GM21619 (cell line): ENCODE measurements at regions not wholly inside any gene's neighbourhood (a gene's known extent, or its start where the extent isn't known, plus 50 kb on each side); places are given as distances from the start of the nearest gene placed in this dataset.

ENCODE experiments used
- ATAC-seq: cut with Tn5 transposase; IDR thresholded peaks from one replicate; pipeline ENCODE4 v1.9.1; 2021; ENCODE audit not compliant: unreplicated experiment

GRCh38 chr11:33646629-33647028, 54.0 kb downstream of the C11orf91 start:
- ATAC-seq = no peak

- ATAC-seq = no peak
Measured at GRCh38 chr11:33646168-33646567, 54.5 kb downstream of the C11orf91 start.

GRCh38 chr11:33645686-33646085, 54.9 kb downstream of the C11orf91 start:
- ATAC-seq = no peak

GRCh38 chr11:33643167-33643824, 57.3 kb downstream of the C11orf91 start:
- ATAC-seq = no peak

GRCh38 chr11:33642461-33643166, 58.0 kb downstream of the C11orf91 start:
- ATAC-seq = no peak

- ATAC-seq = no peak
Measured at GRCh38 chr11:33640730-33641371, 59.8 kb downstream of the C11orf91 start.

- ATAC-seq = no peak
Measured at GRCh38 chr11:33638608-33639007, 62.0 kb downstream of the C11orf91 start.

GRCh38 chr11:33636104-33636503, 64.5 kb downstream of the C11orf91 start:
- ATAC-seq = no peak

- ATAC-seq = no peak
Measured at GRCh38 chr11:33635161-33635560, 65.5 kb downstream of the C11orf91 start.

GRCh38 chr11:33634291-33634834, 66.3 kb downstream of the C11orf91 start:
- ATAC-seq = no peak

GRCh38 chr11:33633251-33634003, 67.2 kb downstream of the C11orf91 start:
- no peak for ATAC-seq

GRCh38 chr11:33631749-33632091, 68.9 kb downstream of the C11orf91 start:
- ATAC-seq = no peak

GRCh38 chr11:33630936-33631748, 69.5 kb downstream of the C11orf91 start:
- no peak for ATAC-seq

- no peak for ATAC-seq
Measured at GRCh38 chr11:33624083-33624482, 76.5 kb downstream of the C11orf91 start.

GRCh38 chr11:33622806-33623205, 77.8 kb downstream of the C11orf91 start:
- no peak for ATAC-seq

- ATAC-seq = no peak
Measured at GRCh38 chr11:33622186-33622585, 78.4 kb downstream of the C11orf91 start.

GRCh38 chr11:33620423-33621171, 80.0 kb downstream of the C11orf91 start:
- no peak for ATAC-seq

- no peak for ATAC-seq
Measured at GRCh38 chr11:33618956-33619355, 81.7 kb downstream of the C11orf91 start.

GRCh38 chr11:33618351-33618710, 82.3 kb downstream of the C11orf91 start:
- ATAC-seq = no peak
